ENCODE measurements at regions not wholly inside any gene's neighbourhood (a gene's known extent, or its start where the extent isn't known, plus 50 kb on each side); places are given as distances from the start of the nearest gene placed in this dataset.

DNA sequence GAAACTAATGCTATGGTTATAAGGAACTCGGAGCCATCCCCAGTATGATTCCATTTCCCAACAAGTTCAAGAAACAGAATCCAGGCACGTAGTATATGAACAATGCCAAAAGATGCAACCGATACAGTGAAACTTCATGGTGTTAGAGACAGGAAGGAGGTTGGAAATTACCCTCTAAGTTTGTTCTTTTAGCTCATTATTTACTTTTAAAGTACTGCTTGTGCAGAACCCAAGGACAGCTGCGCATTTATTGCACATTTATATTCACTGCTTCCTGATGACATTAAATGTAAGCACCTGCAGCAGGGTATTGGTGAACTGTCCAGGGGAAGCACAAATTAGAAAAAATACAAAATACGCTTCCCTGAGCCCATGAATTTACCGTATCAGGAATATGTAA lies 63.0 kb upstream of the CYP1B1 start:
- intact Hi-C loops (cut with micrococcal nuclease) (no loop called here), dilution Hi-C loops (cut with HindIII; ENCODE audit: low sequenced_read_pairs, unreplicated experiment) (no loop called here), in situ Hi-C loops (cut with MboI; ENCODE audit: low sequenced_read_pairs) (no loop called here)
- Histone ChIP-seq H4K5ac (ENCODE audit: low read depth, low read length) (no peak overlapping the region), H2BK15ac (ENCODE audit: low read depth, low read length) (no peak overlapping the region), H3K4me1 (ENCODE audit: control insufficient read depth, insufficient read depth, low read length) (no peaks in the 10 kb centered on the region), H3K18ac (ENCODE audit: low read depth, low read length) (no peak overlapping the region), H2BK5ac (ENCODE audit: low read depth, low read length, poor library complexity, severe bottlenecking) (no peak overlapping the region), H3K4me2 (ENCODE audit: low read depth, low read length) (no peak overlapping the region), H2BK20ac (ENCODE audit: low read depth, low read length) (no peak overlapping the region), H3K14ac (replicated peaks; ENCODE audit: low read depth, low read length) (no peak overlapping the region), H2AFZ (replicated peaks; ENCODE audit: low read length, poor library complexity) (no peak overlapping the region), H3K79me1 (ENCODE audit: low read depth in 1 of 2, low read length in 2 of 2) (no peaks in the 10 kb centered on the region), H4K91ac (ENCODE audit: insufficient read depth, low read depth, low read length) (no peak overlapping the region), H3K4ac (ENCODE audit: low read depth, low read length) (no peak overlapping the region), H3K56ac (ENCODE audit: extremely low read depth, insufficient read depth, low read length) (no peak overlapping the region), H3K9ac (ENCODE audit: low read depth, low read length) (no peak overlapping the region), H3K4me3 (ENCODE audit: insufficient read depth, low read depth, low read length) (no peak overlapping the region), H2AK9ac (replicated peaks; ENCODE audit: low read depth, low read length, poor library complexity) (no peak overlapping the region), H3K23ac (ENCODE audit: low read depth, low read length) (no peak overlapping the region), H3K9me1 (ENCODE audit: insufficient read depth, low read length) (no peaks in the 10 kb centered on the region), H4K8ac (ENCODE audit: low read depth in 2 of 2, low read length in 2 of 2) (no peak overlapping the region), H4K20me1 (ENCODE audit: insufficient read depth, low read length) (no peaks in the 10 kb centered on the region), H3K36me3 (ENCODE audit: control insufficient read depth, insufficient read depth, low read length) (no peaks in the 10 kb centered on the region), H2AK5ac (ENCODE audit: low read depth, low read length) (no peak overlapping the region), H3K27me3 (ENCODE audit: control insufficient read depth, insufficient read depth, low read length) (no peaks in the 10 kb centered on the region; the same call in 1 of the 2 replicates), H2BK120ac (ENCODE audit: low read depth, low read length) (no peak overlapping the region), H3K9me3 (ENCODE audit: control insufficient read depth, insufficient read depth, low read length) (no peaks in the 10 kb centered on the region), H3K27ac (ENCODE audit: insufficient read depth, low read length) (no peak overlapping the region)
- DNase-seq (no peak), ATAC-seq (ENCODE audit: low read depth) (no peak)
- ChIA-PET CTCF (no interaction called here), POLR2A (ENCODE audit: unreplicated experiment) (no interaction called here)
- no peak for TF ChIP-seq CHD1 (IDR thresholded peaks at IDR 0.05; ENCODE audit: low read depth, low read length)
- no peak for TF ChIP-seq RAD21 (IDR thresholded peaks at IDR 0.05; ENCODE audit: low read length)
- no peak for TF ChIP-seq POLR2A (IDR thresholded peaks at IDR 0.05; ENCODE audit: low read depth, low read length)
- TF ChIP-seq, protein P1, sequence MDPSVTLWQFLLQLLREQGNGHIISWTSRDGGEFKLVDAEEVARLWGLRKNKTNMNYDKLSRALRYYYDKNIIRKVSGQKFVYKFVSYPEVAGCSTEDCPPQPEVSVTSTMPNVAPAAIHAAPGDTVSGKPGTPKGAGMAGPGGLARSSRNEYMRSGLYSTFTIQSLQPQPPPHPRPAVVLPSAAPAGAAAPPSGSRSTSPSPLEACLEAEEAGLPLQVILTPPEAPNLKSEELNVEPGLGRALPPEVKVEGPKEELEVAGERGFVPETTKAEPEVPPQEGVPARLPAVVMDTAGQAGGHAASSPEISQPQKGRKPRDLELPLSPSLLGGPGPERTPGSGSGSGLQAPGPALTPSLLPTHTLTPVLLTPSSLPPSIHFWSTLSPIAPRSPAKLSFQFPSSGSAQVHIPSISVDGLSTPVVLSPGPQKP (IDR thresholded peaks at IDR 0.05; ENCODE audit: borderline replicate concordance, low read depth, low read length) = no peak
- TF ChIP-seq, protein P2, sequence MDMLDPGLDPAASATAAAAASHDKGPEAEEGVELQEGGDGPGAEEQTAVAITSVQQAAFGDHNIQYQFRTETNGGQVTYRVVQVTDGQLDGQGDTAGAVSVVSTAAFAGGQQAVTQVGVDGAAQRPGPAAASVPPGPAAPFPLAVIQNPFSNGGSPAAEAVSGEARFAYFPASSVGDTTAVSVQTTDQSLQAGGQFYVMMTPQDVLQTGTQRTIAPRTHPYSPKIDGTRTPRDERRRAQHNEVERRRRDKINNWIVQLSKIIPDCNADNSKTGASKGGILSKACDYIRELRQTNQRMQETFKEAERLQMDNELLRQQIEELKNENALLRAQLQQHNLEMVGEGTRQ (IDR thresholded peaks at IDR 0.05; ENCODE audit: low read depth, low read length) = no peak
- no peak for TF ChIP-seq MXI1 (IDR thresholded peaks at IDR 0.05; ENCODE audit: borderline replicate concordance, low read depth, low read length)
- TF ChIP-seq CEBPB (IDR thresholded peaks at IDR 0.05; ENCODE audit: low read depth, low read length) = no peak
- TF ChIP-seq RFX5 (IDR thresholded peaks at IDR 0.05; ENCODE audit: low read depth, low read length) = no peak
- TF ChIP-seq, protein P3, sequence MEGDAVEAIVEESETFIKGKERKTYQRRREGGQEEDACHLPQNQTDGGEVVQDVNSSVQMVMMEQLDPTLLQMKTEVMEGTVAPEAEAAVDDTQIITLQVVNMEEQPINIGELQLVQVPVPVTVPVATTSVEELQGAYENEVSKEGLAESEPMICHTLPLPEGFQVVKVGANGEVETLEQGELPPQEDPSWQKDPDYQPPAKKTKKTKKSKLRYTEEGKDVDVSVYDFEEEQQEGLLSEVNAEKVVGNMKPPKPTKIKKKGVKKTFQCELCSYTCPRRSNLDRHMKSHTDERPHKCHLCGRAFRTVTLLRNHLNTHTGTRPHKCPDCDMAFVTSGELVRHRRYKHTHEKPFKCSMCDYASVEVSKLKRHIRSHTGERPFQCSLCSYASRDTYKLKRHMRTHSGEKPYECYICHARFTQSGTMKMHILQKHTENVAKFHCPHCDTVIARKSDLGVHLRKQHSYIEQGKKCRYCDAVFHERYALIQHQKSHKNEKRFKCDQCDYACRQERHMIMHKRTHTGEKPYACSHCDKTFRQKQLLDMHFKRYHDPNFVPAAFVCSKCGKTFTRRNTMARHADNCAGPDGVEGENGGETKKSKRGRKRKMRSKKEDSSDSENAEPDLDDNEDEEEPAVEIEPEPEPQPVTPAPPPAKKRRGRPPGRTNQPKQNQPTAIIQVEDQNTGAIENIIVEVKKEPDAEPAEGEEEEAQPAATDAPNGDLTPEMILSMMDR (conservative IDR thresholded peaks at IDR 0.05; ENCODE audit: low read depth, low read length) = no peak
- TF ChIP-seq RCOR1 (IDR thresholded peaks at IDR 0.05; ENCODE audit: insufficient replicate concordance, low read length) = no peak
- no peak for TF ChIP-seq SMC3 (IDR thresholded peaks at IDR 0.05; ENCODE audit: low read depth, low read length)
- TF ChIP-seq MAFK (IDR thresholded peaks at IDR 0.05; ENCODE audit: low read depth, low read length) = no peak
- TF ChIP-seq MAZ (IDR thresholded peaks at IDR 0.05; ENCODE audit: borderline replicate concordance, low read depth, low read length) = no peak
- TF ChIP-seq NFE2L2 (IDR thresholded peaks at IDR 0.05; ENCODE audit: low read depth, low read length) = no peak
- no peak for TF ChIP-seq BHLHE40 (IDR thresholded peaks at IDR 0.05; ENCODE audit: low read depth, low read length)
- no TSS peak for BruUV-seq (replicated peaks)
- WGBS, 2 experiments (ENCODE audit: extremely low coverage in 2 of 2, insufficient read length in 1 of 2) = no CpG with 5 or more reads among the region's 6 CpGs
